ENCODE measurements at regions not wholly inside any gene's neighbourhood (a gene's known extent, or its start where the extent isn't known, plus 50 kb on each side); places are given as distances from the start of the nearest gene placed in this dataset.

GRCh38 chr11:134753771-134754520 is 341.9 kb upstream of the B3GAT1 start:
- BruUV-seq (replicated peaks): no TSS peak
- Histone ChIP-seq H3K79me2 (ENCODE audit: insufficient read depth, low read length) (no peaks in the 10 kb centered on the region), H3K4me2 (ENCODE audit: low read length) (no peak overlapping the region), H3K4me1 (ENCODE audit: control insufficient read depth in 1 of 2, insufficient read depth in 2 of 2, low read length in 2 of 2) (no peaks in the 10 kb centered on the region), H3K27ac (ENCODE audit: low read depth, low read length) (no peak overlapping the region), H2AFZ (ENCODE audit: low read depth, low read length, poor library complexity, severe bottlenecking) (no peak overlapping the region), H3K9me3 (ENCODE audit: control insufficient read depth in 1 of 2, insufficient read depth in 1 of 2, low read depth in 1 of 2, low read length in 2 of 2) (no peaks in the 10 kb centered on the region), H3K9ac (ENCODE audit: low read length) (no peak overlapping the region), H4K20me1 (ENCODE audit: insufficient read depth) (no peaks in the 10 kb centered on the region), H3K4me3 (replicated peaks in 1 of 2; ENCODE audit: low read depth in 1 of 2, low read length in 2 of 2) (no peak overlapping the region), H3K36me3 (ENCODE audit: control insufficient read depth in 1 of 2, insufficient read depth in 2 of 2, low read length in 2 of 2) (no peaks in the 10 kb centered on the region), H3K27me3 (ENCODE audit: insufficient read depth, low read length) (peaks cover 27% of the 10 kb centered on the region; the same call in 1 of the 2 replicates), H3K9me2 (ENCODE audit: insufficient read depth) (no peaks in the 10 kb centered on the region)
- no peak for TF ChIP-seq EZH2 (IDR thresholded peaks at IDR 0.05)
- TF ChIP-seq CTCF (IDR thresholded peaks at IDR 0.05 in 2 of 3, conservative IDR thresholded peaks at IDR 0.05 in 1 of 3; ENCODE audit: borderline replicate concordance in 1 of 3, insufficient read depth in 1 of 3, low read depth in 2 of 3, low read length in 2 of 3): no peak
- no peak for TF ChIP-seq ELF1 (IDR thresholded peaks at IDR 0.05; ENCODE audit: borderline replicate concordance, low read depth)
- TF ChIP-seq, protein P1, sequence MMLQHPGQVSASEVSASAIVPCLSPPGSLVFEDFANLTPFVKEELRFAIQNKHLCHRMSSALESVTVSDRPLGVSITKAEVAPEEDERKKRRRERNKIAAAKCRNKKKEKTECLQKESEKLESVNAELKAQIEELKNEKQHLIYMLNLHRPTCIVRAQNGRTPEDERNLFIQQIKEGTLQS (IDR thresholded peaks at IDR 0.05): no peak
- TF ChIP-seq YY1 (IDR thresholded peaks at IDR 0.05; ENCODE audit: extremely low read depth, insufficient replicate concordance, low read depth, low read length): no peak
- no peak for TF ChIP-seq ZFX (IDR thresholded peaks at IDR 0.05)
- TF ChIP-seq SP1 (IDR thresholded peaks at IDR 0.05; ENCODE audit: low read depth): no peak
- TF ChIP-seq CEBPB (IDR thresholded peaks at IDR 0.05; ENCODE audit: low read depth): no peak
- TF ChIP-seq EZH2phosphoT487 (IDR thresholded peaks at IDR 0.05; ENCODE audit: borderline replicate concordance): no peak
- TF ChIP-seq RAD21 (IDR thresholded peaks at IDR 0.05; ENCODE audit: low read depth): no peak
- TF ChIP-seq ZBTB33 (IDR thresholded peaks at IDR 0.05; ENCODE audit: extremely low read depth, insufficient replicate concordance, low read length): no peak
- TF ChIP-seq JUND (IDR thresholded peaks at IDR 0.05): no peak
- TF ChIP-seq ZNF274 (IDR thresholded peaks at IDR 0.05; ENCODE audit: low read depth, low read length): no peak
- no peak for TF ChIP-seq TCF7L2 (IDR thresholded peaks at IDR 0.05; ENCODE audit: borderline replicate concordance, extremely low read depth, insufficient read depth, insufficient read length)
- TF ChIP-seq SIN3A (IDR thresholded peaks at IDR 0.05; ENCODE audit: low read depth): no peak
- TF ChIP-seq CBX3 (IDR thresholded peaks at IDR 0.05; ENCODE audit: low read depth): no peak
- no peak for TF ChIP-seq SRF (IDR thresholded peaks at IDR 0.05; ENCODE audit: low read depth)
- no peak for TF ChIP-seq EGR1 (IDR thresholded peaks at IDR 0.05; ENCODE audit: low read depth)
- no peak for TF ChIP-seq FOSL1 (IDR thresholded peaks at IDR 0.05; ENCODE audit: low read depth)
- intact Hi-C loops (cut with micrococcal nuclease): no loop called here
- ATAC-seq: no peak
- ChIA-PET RAD21 (ENCODE audit: low non-redundant PET in 1 of 2, low total read pairs in 2 of 2, uncharacterized antibody in 2 of 2, unreplicated experiment in 2 of 2) (no interaction called here), CTCF (no interaction called here), POLR2A (no interaction called here)
- DNase-seq (ENCODE audit: low read depth, low spot score): no peak

Data from HCT116 (cell line).